Loucy (cell line): ENCODE measurements at regions not wholly inside any gene's neighbourhood (a gene's known extent, or its start where the extent isn't known, plus 50 kb on each side); places are given as distances from the start of the nearest gene placed in this dataset.

Experiments
- H2AFZ ChIP-seq: fragments of 200-600 bp; sonication (generic); 2 replicates; pipeline ENCODE4 v1.6.0; 2016; ENCODE audit warnings: antibody characterized with exemption, mild to moderate bottlenecking, low read length, moderate library complexity
- H3F3A ChIP-seq: fragments of 200-600 bp; 2 replicates; pipeline ENCODE4 v1.6.0; 2016; ENCODE audit warnings: antibody characterized with exemption, low read depth, mild to moderate bottlenecking
- H3K27me3 ChIP-seq: fragments of 200-600 bp; sonication (generic); 2 replicates; pipeline ENCODE4 v1.6.1; 2014; ENCODE audit warnings: low read length, mild to moderate bottlenecking; ENCODE audit not compliant: insufficient read depth, poor library complexity, severe bottlenecking
- H3K36me3 ChIP-seq: fragments of 200-600 bp; sonication (generic); 2 replicates; pipeline ENCODE4 v1.6.1; 2016; ENCODE audit warnings: low read length; ENCODE audit not compliant: insufficient read depth
- H3K4me1 ChIP-seq: fragments of 200-600 bp; sonication (generic); 2 replicates; pipeline ENCODE4 v1.5.1; 2014; ENCODE audit warnings: low read length, mild to moderate bottlenecking; ENCODE audit not compliant: insufficient read depth, poor library complexity, severe bottlenecking
- H3K4me2 ChIP-seq: fragments of 200-600 bp; sonication (generic); 2 replicates; pipeline ENCODE4 v1.6.0; 2014; ENCODE audit warnings: antibody characterized with exemption, low read length, low read depth, mild to moderate bottlenecking; ENCODE audit not compliant: poor library complexity, severe bottlenecking
- H3K4me3 ChIP-seq: fragments of 200-600 bp; sonication (generic); 2 replicates; pipeline ENCODE4 v1.5.1; 2014; ENCODE audit warnings: low read length, mild to moderate bottlenecking, mixed read lengths; ENCODE audit not compliant: poor library complexity, severe bottlenecking
- H3K79me2 ChIP-seq: fragments of 200-600 bp; sonication (generic); 2 replicates; pipeline ENCODE4 v1.6.1; 2014; ENCODE audit warnings: low read length; ENCODE audit not compliant: insufficient read depth
- H3K9ac ChIP-seq: fragments of 200-600 bp; sonication (generic); 2 replicates; pipeline ENCODE4 v1.6.0; 2014; ENCODE audit warnings: mild to moderate bottlenecking, low read depth, low read length, moderate library complexity; ENCODE audit not compliant: poor library complexity, severe bottlenecking
- H3K9me2 ChIP-seq: fragments of 200-600 bp; sonication (generic); replicated peaks from 2 replicates; pipeline ENCODE4 v1.6.1; 2016; ENCODE audit warnings: low read depth, low read length, mixed read lengths
- H3K9me3 ChIP-seq: fragments of 200-600 bp; sonication (generic); 2 replicates; pipeline ENCODE4 v1.6.1; 2014; ENCODE audit warnings: mild to moderate bottlenecking, antibody characterized with exemption, low read length, low read depth; ENCODE audit not compliant: insufficient read depth
- H4K20me1 ChIP-seq: fragments of 200-600 bp; sonication (generic); 2 replicates; pipeline ENCODE4 v1.6.0; 2014; ENCODE audit warnings: antibody characterized with exemption, low read length, mild to moderate bottlenecking; ENCODE audit not compliant: insufficient read depth, poor library complexity, severe bottlenecking
- CTCF ChIP-seq: fragments of 200-600 bp; sonication (generic); conservative IDR thresholded peaks from 2 replicates; pipeline ENCODE4 v1.5.1; 2014; ENCODE audit warnings: mild to moderate bottlenecking, antibody characterized with exemption, low read length
- EZH2phosphoT487 ChIP-seq: fragments of 200-600 bp; IDR thresholded peaks from 2 replicates; pipeline ENCODE4 v1.6.1; 2018; ENCODE audit warnings: antibody characterized with exemption, mild to moderate bottlenecking, moderate library complexity, borderline replicate concordance

GRCh38 chr4:181213551-181213950, 1029.7 kb upstream of the TENM3 start:
- H3K9me3 ChIP-seq = no peaks in the 10 kb centered on the region; the same call in 1 of the 2 replicates
- no peaks in the 10 kb centered on the region for H3K27me3 ChIP-seq
- no peak overlapping the region for H3K4me3 ChIP-seq
- H3K9ac ChIP-seq = no peak overlapping the region
- no peak for TF ChIP-seq EZH2phosphoT487
- TF ChIP-seq CTCF = no peak
- no peak overlapping the region for H3K4me2 ChIP-seq
- no peak overlapping the region for H2AFZ ChIP-seq
- H3F3A ChIP-seq = no peaks in the 10 kb centered on the region
- H4K20me1 ChIP-seq = no peaks in the 10 kb centered on the region
- no peaks in the 10 kb centered on the region for H3K4me1 ChIP-seq
- H3K36me3 ChIP-seq = no peaks in the 10 kb centered on the region
- no peaks in the 10 kb centered on the region; the same call in 1 of the 2 replicates for H3K9me2 ChIP-seq
- no peaks in the 10 kb centered on the region for H3K79me2 ChIP-seq

GRCh38 chr4:181216501-181216900, 1026.7 kb upstream of the TENM3 start:
- Histone ChIP-seq H4K20me1 (no peaks in the 10 kb centered on the region), H3K9me2 (no peaks in the 10 kb centered on the region; the same call in 1 of the 2 replicates)

GRCh38 chr4:181219783-181220416, 1023.3 kb upstream of the TENM3 start:
- H3K9me2 ChIP-seq = no peaks in the 10 kb centered on the region; the same call in 1 of the 2 replicates
- no peak overlapping the region for H3K4me2 ChIP-seq
- H3K4me3 ChIP-seq = no peak overlapping the region
- no peaks in the 10 kb centered on the region for H3K27me3 ChIP-seq
- no peaks in the 10 kb centered on the region; the same call in 1 of the 2 replicates for H3K9me3 ChIP-seq
- H3K9ac ChIP-seq = no peak overlapping the region
- H3K79me2 ChIP-seq = no peaks in the 10 kb centered on the region
- H4K20me1 ChIP-seq = no peaks in the 10 kb centered on the region
- H3K36me3 ChIP-seq = no peaks in the 10 kb centered on the region
- no peaks in the 10 kb centered on the region for H3F3A ChIP-seq
- H3K4me1 ChIP-seq = no peaks in the 10 kb centered on the region
- TF ChIP-seq EZH2phosphoT487 (no peak), CTCF (no peak)
- no peak overlapping the region for H2AFZ ChIP-seq

More at GRCh38 chr4:181216501-181216900, 1026.7 kb upstream of the TENM3 start:
- Histone ChIP-seq H3K9me3 (no peaks in the 10 kb centered on the region; the same call in 1 of the 2 replicates), H3K4me3 (no peak overlapping the region), H3K4me1 (no peaks in the 10 kb centered on the region), H3F3A (no peaks in the 10 kb centered on the region), H3K36me3 (no peaks in the 10 kb centered on the region), H2AFZ (no peak overlapping the region), H3K9ac (no peak overlapping the region), H3K79me2 (no peaks in the 10 kb centered on the region), H3K27me3 (no peaks in the 10 kb centered on the region), H3K4me2 (no peak overlapping the region)
- TF ChIP-seq CTCF = no peak
- no peak for TF ChIP-seq EZH2phosphoT487
